Esophagus muscularis mucosa (tissue), 4 donors: ENCODE measurements at regions not wholly inside any gene's neighbourhood (a gene's known extent, or its start where the extent isn't known, plus 50 kb on each side); places are given as distances from the start of the nearest gene placed in this dataset.

ENCODE experiments used
- DNase-seq: peaks from one replicate; pipeline ENCODE4 v3.0.0-alpha.2; 2017; ENCODE audit errors: extremely low spot score
- H3K27ac ChIP-seq, 4 donors: fragments of 200-600 bp; sonication (generic); replicated peaks in 1 of 4; 1 replicate in 3 of 4; 2 replicates in 1 of 4; pipeline ENCODE4 v1.5.1; 2016 to 2019; ENCODE audit warnings: mild to moderate bottlenecking in 1 of 4
- H3K27me3 ChIP-seq, 4 donors: fragments of 200-600 bp; sonication (generic); one replicate each; pipeline versions ENCODE4 v1.5.1 to v1.6.0; 2016 to 2019
- H3K36me3 ChIP-seq, 4 donors: fragments of 200-600 bp; sonication (generic); one replicate each; pipeline ENCODE4 v1.5.1; 2016 to 2019
- H3K4me1 ChIP-seq, 4 donors: fragments of 200-600 bp; sonication (generic); one replicate each; pipeline ENCODE4 v1.5.1; 2016 to 2019
- H3K4me3 ChIP-seq, 4 donors: fragments of 200-600 bp; sonication (generic); 1 replicate in 2 of 4; 2 replicates in 2 of 4; pipeline ENCODE4 v1.5.1; 2016 to 2019; ENCODE audit warnings: mild to moderate bottlenecking in 4 of 4, moderate library complexity in 1 of 4
- H3K9me3 ChIP-seq, 4 donors: fragments of 200-600 bp; sonication (generic); 1 replicate in 3 of 4; 2 replicates in 1 of 4; pipeline ENCODE4 v1.5.1; 2016 to 2019
- CTCF ChIP-seq, 3 experiments: fragments of 200-600 bp in 2 of 3; fragments of 450-650 bp in 1 of 3; sonication (generic) in 2 of 3; IDR thresholded peaks; one replicate each; pipeline ENCODE4 v1.5.1; 2017 to 2019; ENCODE audit warnings: antibody characterized with exemption in 3 of 3, mild to moderate bottlenecking in 2 of 3, moderate library complexity in 1 of 3
- EP300 ChIP-seq: sonication (generic); formaldehyde crosslinking; IDR thresholded peaks from one replicate; pipeline ENCODE4 v1.6.1; 2017; ENCODE audit warnings: antibody characterized with exemption
- POLR2A ChIP-seq: fragments of 450-650 bp; IDR thresholded peaks from one replicate; pipeline ENCODE4 v1.6.1; 2017; ENCODE audit warnings: antibody characterized with exemption, moderate library complexity, mild to moderate bottlenecking, low read depth
- POLR2AphosphoS5 ChIP-seq, 2 donors: sonication (generic); formaldehyde crosslinking; IDR thresholded peaks; one replicate each; pipeline ENCODE4 v1.6.1; 2017; ENCODE audit warnings: antibody characterized with exemption in 2 of 2
- WGBS: methylation state at CpG from one replicate; pipeline ENCODE4 v1.1.5; 2018; 5-methylcytosine and 5-hydroxymethylcytosine counted together
- intact Hi-C: fragments of 100-400 bp; cut with DNase I; formaldehyde crosslinking; loops from one replicate; pipeline ENCODE4 v1.15.1; 2023

GRCh38 chr14:48628870-48629269 lies 953.5 kb upstream of the MDGA2 start:
- TF ChIP-seq POLR2AphosphoS5 (IDR thresholded peaks at IDR 0.05) (no peak), CTCF (IDR thresholded peaks at IDR 0.05) (no peak), POLR2A (no peak), EP300 (no peak)
- H3K27ac ChIP-seq = no peak overlapping the region
- intact Hi-C loops = no loop called here
- no peak overlapping the region for H3K4me3 ChIP-seq
- H3K27me3 ChIP-seq = no peaks in the 10 kb centered on the region
- DNase-seq = no peak
- H3K36me3 ChIP-seq = no peaks in the 10 kb centered on the region
- H3K4me1 ChIP-seq = no peaks in the 10 kb centered on the region
- no peaks in the 10 kb centered on the region for H3K9me3 ChIP-seq

- no peak overlapping the region for H3K4me3 ChIP-seq
- no peaks in the 10 kb centered on the region for H3K9me3 ChIP-seq
- H3K36me3 ChIP-seq = no peaks in the 10 kb centered on the region
- no peak for TF ChIP-seq POLR2A
- TF ChIP-seq EP300 = no peak
- TF ChIP-seq POLR2AphosphoS5 (IDR thresholded peaks at IDR 0.05) = no peak
- H3K27ac ChIP-seq = no peak overlapping the region
- no peaks in the 10 kb centered on the region for H3K4me1 ChIP-seq
- intact Hi-C loops = no loop called here
- no peaks in the 10 kb centered on the region for H3K27me3 ChIP-seq
- WGBS = 82% methylated on average over 1 of the region's 1 CpG
- no peak for DNase-seq
These were observed 947.6 kb upstream of the MDGA2 start for GRCh38 chr14:48622980-48623379.

- Histone ChIP-seq H3K4me3 (no peak overlapping the region), H3K4me1 (no peaks in the 10 kb centered on the region), H3K36me3 (no peaks in the 10 kb centered on the region), H3K9me3 (no peaks in the 10 kb centered on the region), H3K27me3 (no peaks in the 10 kb centered on the region), H3K27ac (no peak overlapping the region)
- intact Hi-C loops = no loop called here
- WGBS = 33% methylated on average over 1 of the region's 1 CpG
- TF ChIP-seq POLR2AphosphoS5 (IDR thresholded peaks at IDR 0.05) (no peak), EP300 (no peak), CTCF (IDR thresholded peaks at IDR 0.05) (no peak), POLR2A (no peak)
- no peak for DNase-seq
These were observed 942.7 kb upstream of the MDGA2 start for GRCh38 chr14:48618057-48618456.

GRCh38 chr14:48616931-48617330 lies 941.5 kb upstream of the MDGA2 start:
- intact Hi-C loops = no loop called here
- Histone ChIP-seq H3K9me3 (no peaks in the 10 kb centered on the region), H3K4me3 (no peak overlapping the region), H3K27ac (no peak overlapping the region), H3K36me3 (no peaks in the 10 kb centered on the region), H3K4me1 (no peaks in the 10 kb centered on the region), H3K27me3 (no peaks in the 10 kb centered on the region)
- TF ChIP-seq EP300 = no peak
- TF ChIP-seq POLR2A = no peak
- no peak for TF ChIP-seq POLR2AphosphoS5 (IDR thresholded peaks at IDR 0.05)
- no peak for TF ChIP-seq CTCF (IDR thresholded peaks at IDR 0.05)
- 63% methylated on average over 6 of the region's 6 CpGs for WGBS
- no peak for DNase-seq

- H3K27me3 ChIP-seq = no peaks in the 10 kb centered on the region
- no peak overlapping the region for H3K4me3 ChIP-seq
- H3K9me3 ChIP-seq = no peaks in the 10 kb centered on the region
- no peak overlapping the region for H3K27ac ChIP-seq
- no peaks in the 10 kb centered on the region for H3K4me1 ChIP-seq
- TF ChIP-seq POLR2A (no peak), CTCF (IDR thresholded peaks at IDR 0.05) (no peak), POLR2AphosphoS5 (IDR thresholded peaks at IDR 0.05) (no peak), EP300 (no peak)
- 78% methylated on average over 1 of the region's 1 CpG for WGBS
- intact Hi-C loops = no loop called here
- no peak for DNase-seq
- H3K36me3 ChIP-seq = no peaks in the 10 kb centered on the region
These were observed 940.2 kb upstream of the MDGA2 start for GRCh38 chr14:48615618-48616017.
